Endothelial cell of umbilical vein (primary cell): ENCODE measurements at regions not wholly inside any gene's neighbourhood (a gene's known extent, or its start where the extent isn't known, plus 50 kb on each side); places are given as distances from the start of the nearest gene placed in this dataset.

ENCODE experiments used
- BruUV-seq: library from RNA; stranded (reverse); fragments of 400-500 nt; replicated peaks from 2 replicates; lab custom pipeline; 2021; lab: Mats Ljungman, UMichigan
- CTCF ChIA-PET: fragments of 300-600, 350-600 bp; sonication (Branson Sonifier 250); formaldehyde crosslinking; loops from one replicate; lab custom pipeline; 2021; ENCODE audit warnings: antibody characterized with exemption, inconsistent platforms; lab: Charles Lee
- POLR2A ChIA-PET: fragments of 300-600, 350-600 bp; sonication (Branson Sonifier 250); formaldehyde crosslinking; loops from one replicate; lab custom pipeline; 2021; ENCODE audit warnings: antibody characterized with exemption, inconsistent platforms; lab: Charles Lee
- DNase-seq: peaks from one replicate; pipeline ENCODE4 v3.0.0-alpha.2; 2011; ENCODE audit warnings: low read depth, low spot score
- FAIRE-seq: peaks from 2 replicates; lab custom pipeline; 2011; peaks lifted over from hg19 to GRCh38; lab: Jason Lieb, UNC
- H2AFZ ChIP-seq: 2 replicates; pipeline ENCODE4 v1.6.0; 2012; ENCODE audit warnings: low read depth, low read length, control low read depth, inconsistent platforms
- H3K27ac ChIP-seq: 2 replicates; pipeline ENCODE4 v1.5.1; 2011; ENCODE audit warnings: low read depth, mild to moderate bottlenecking, control low read depth, low read length, moderate library complexity; ENCODE audit not compliant: insufficient read depth
- H3K27me3 ChIP-seq, 2 experiments: 2 replicates each; pipeline versions ENCODE4 v1.6.0 to v1.6.1; 2011; ENCODE audit warnings: low read length in 2 of 2, mixed read lengths in 1 of 2; ENCODE audit not compliant: control insufficient read depth in 2 of 2, insufficient read depth in 2 of 2
- H3K36me3 ChIP-seq, 2 experiments: 2 replicates in 1 of 2; 3 replicates in 1 of 2; pipeline ENCODE4 v1.5.1; 2011; ENCODE audit warnings: low read length in 2 of 2, mild to moderate bottlenecking in 1 of 2, moderate library complexity in 1 of 2; ENCODE audit not compliant: control insufficient read depth in 2 of 2, insufficient read depth in 2 of 2; ENCODE audit errors: extremely low read depth in 1 of 2
- H3K4me1 ChIP-seq: 3 replicates; pipeline ENCODE4 v1.5.1; 2011; ENCODE audit warnings: mild to moderate bottlenecking, low read length; ENCODE audit not compliant: control insufficient read depth, insufficient read depth; ENCODE audit errors: extremely low read depth
- H3K4me2 ChIP-seq: 2 replicates; pipeline ENCODE4 v1.6.1; 2011; ENCODE audit warnings: low read length, control low read depth, mixed read lengths; ENCODE audit not compliant: insufficient read depth
- H3K4me3 ChIP-seq, 3 experiments: fragments of 200-600 bp in 1 of 3; sonication (generic), shearing (Covaris generic) in 1 of 3; replicated peaks in 1 of 3; 2 replicates each; pipeline ENCODE4 v1.5.1; 2011 to 2016; ENCODE audit warnings: control low read depth in 3 of 3, low read length in 3 of 3, mild to moderate bottlenecking in 2 of 3, inconsistent platforms in 1 of 3, low read depth in 1 of 3, moderate library complexity in 1 of 3; ENCODE audit not compliant: insufficient read depth in 1 of 3
- H3K79me2 ChIP-seq: 2 replicates; pipeline ENCODE4 v1.6.0; 2012; ENCODE audit warnings: low read length, inconsistent platforms; ENCODE audit not compliant: control insufficient read depth, insufficient read depth
- H3K9ac ChIP-seq: replicated peaks from 2 replicates; pipeline ENCODE3; 2011; ENCODE audit warnings: low read length, control low read depth; ENCODE audit not compliant: insufficient read depth; ENCODE audit errors: extremely low read depth
- H3K9me1 ChIP-seq: replicated peaks from 3 replicates; pipeline ENCODE4 v1.6.0; 2011; ENCODE audit warnings: mild to moderate bottlenecking, low read length; ENCODE audit not compliant: control insufficient read depth, insufficient read depth; ENCODE audit errors: extremely low read depth
- H3K9me3 ChIP-seq: replicated peaks from 2 replicates; pipeline ENCODE4 v1.5.1; 2012; ENCODE audit warnings: low read length, inconsistent platforms; ENCODE audit not compliant: control insufficient read depth, insufficient read depth
- H4K20me1 ChIP-seq: replicated peaks from 2 replicates; pipeline ENCODE3; 2011; ENCODE audit warnings: mild to moderate bottlenecking, low read length; ENCODE audit not compliant: control insufficient read depth, insufficient read depth; ENCODE audit errors: extremely low read depth
- CTCF ChIP-seq, 2 donors: IDR thresholded peaks; 1 replicate in 1 of 2; 2 replicates in 1 of 2; pipeline ENCODE4 v1.5.1; 2011; ENCODE audit warnings: low read length in 2 of 2, mild to moderate bottlenecking in 2 of 2, moderate library complexity in 2 of 2, control low read depth in 1 of 2, inconsistent platforms in 1 of 2, low read depth in 1 of 2; ENCODE audit not compliant: insufficient read depth in 1 of 2; ENCODE audit errors: extremely low read depth in 1 of 2
- EZH2 ChIP-seq: IDR thresholded peaks from 2 replicates; pipeline ENCODE4 v1.6.1; 2012; ENCODE audit warnings: borderline replicate concordance, low read depth, mild to moderate bottlenecking, moderate library complexity, low read length, inconsistent platforms; ENCODE audit not compliant: severe bottlenecking
- FOS ChIP-seq: IDR thresholded peaks from 2 replicates; pipeline ENCODE4 v1.6.1; 2011; ENCODE audit warnings: mild to moderate bottlenecking, low read length, moderate library complexity, borderline replicate concordance; ENCODE audit not compliant: insufficient read depth
- GATA2 ChIP-seq: IDR thresholded peaks from 2 replicates; pipeline ENCODE4 v1.7.0; 2011; ENCODE audit warnings: low read depth, mild to moderate bottlenecking, moderate library complexity, mixed read lengths, low read length; ENCODE audit not compliant: insufficient read length, insufficient read depth
- JUN ChIP-seq: IDR thresholded peaks from 2 replicates; pipeline ENCODE4 v1.6.1; 2011; ENCODE audit warnings: borderline replicate concordance, low read depth; ENCODE audit not compliant: insufficient read length, insufficient read depth
- MAX ChIP-seq: IDR thresholded peaks from 2 replicates; pipeline ENCODE4 v1.6.1; 2011; ENCODE audit not compliant: insufficient read depth, insufficient read length
- MYC ChIP-seq: IDR thresholded peaks from one replicate; pipeline ENCODE4 v1.6.1; 2011; ENCODE audit warnings: mild to moderate bottlenecking, low read depth, low read length
- POLR2A ChIP-seq: IDR thresholded peaks from 2 replicates; pipeline ENCODE4 v1.6.1; 2012; ENCODE audit warnings: low read depth, mild to moderate bottlenecking, control low read depth, low read length
- POLR2AphosphoS5 ChIP-seq: IDR thresholded peaks from 2 replicates; pipeline ENCODE4 v1.6.1; 2012; ENCODE audit warnings: low read depth, mild to moderate bottlenecking, control low read depth, low read length, moderate library complexity; ENCODE audit not compliant: insufficient read depth
- dilution Hi-C: fragments of 300-500 bp; cut with MboI; formaldehyde crosslinking; loops from one replicate; pipeline ENCODE4 v1.15.0; 2019; ENCODE audit warnings: low sequenced_read_pairs; ENCODE audit not compliant: extremely low pct_ligation_motif_present
- intact Hi-C: fragments of 100-400 bp; cut with micrococcal nuclease; formaldehyde crosslinking; loops from one replicate; pipeline ENCODE4 v1.10.0; 2022

GRCh38 chr5:40025586-40025985 is 600.8 kb upstream of the DAB2 start:
- Histone ChIP-seq H3K4me2 (no peak overlapping the region), H3K27me3 (no peaks in the 10 kb centered on the region), H3K4me1 (no peaks in the 10 kb centered on the region), H3K36me3 (no peaks in the 10 kb centered on the region), H4K20me1 (no peaks in the 10 kb centered on the region), H3K9ac (no peak overlapping the region), H3K9me1 (no peaks in the 10 kb centered on the region), H3K4me3 (no peak overlapping the region), H3K27ac (no peak overlapping the region), H2AFZ (no peak overlapping the region), H3K79me2 (no peaks in the 10 kb centered on the region), H3K9me3 (no peaks in the 10 kb centered on the region)
- TF ChIP-seq JUN (no peak), EZH2 (no peak), POLR2A (no peak), FOS (no peak), MYC (no peak), MAX (no peak), GATA2 (no peak), CTCF (IDR thresholded peaks at IDR 0.05; ENCODE audit: extremely low read depth in 1 of 2, insufficient read depth in 1 of 2, low read depth in 1 of 2, low read length in 2 of 2) (no peak), POLR2AphosphoS5 (no peak)
- BruUV-seq = no TSS peak
- FAIRE-seq (no peak), DNase-seq (no peak)
- intact Hi-C loops = no loop called here
- dilution Hi-C loops = no loop called here
- ChIA-PET POLR2A (no interaction called here), CTCF (no interaction called here)
